ENCODE measurements at regions not wholly inside any gene's neighbourhood (a gene's known extent, or its start where the extent isn't known, plus 50 kb on each side); places are given as distances from the start of the nearest gene placed in this dataset.
"Not testable (repeated sequence)": the region's sequence is repeated elsewhere in the genome, so short reads cannot be mapped to it uniquely, and the experiment has no call there.

DNA sequence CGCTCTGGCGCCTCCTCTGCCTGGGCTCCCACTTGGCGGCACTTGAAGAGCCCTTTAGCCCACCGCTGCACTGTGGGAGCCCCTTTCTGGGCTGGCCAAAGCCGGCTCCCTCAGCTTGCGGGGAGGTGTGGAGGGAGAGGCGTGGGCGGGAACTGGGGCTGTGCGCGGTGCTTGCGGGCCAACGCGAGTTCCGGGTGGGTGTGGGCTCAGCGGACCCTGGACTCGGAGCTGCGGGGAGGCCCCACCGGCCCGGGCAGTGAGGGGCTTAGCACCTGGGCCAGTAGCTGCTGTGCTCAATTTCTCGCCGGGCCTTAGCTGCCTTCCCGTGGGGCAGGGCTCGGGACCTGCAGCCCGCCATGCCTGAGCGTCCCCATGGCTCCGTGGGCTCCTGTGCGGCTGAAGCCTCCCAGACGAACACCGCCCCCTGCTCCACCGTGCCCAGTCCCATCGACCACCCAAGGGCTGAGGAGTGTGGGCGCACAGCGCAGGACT is 216.2 kb downstream of the FGFR2 start:
- not testable (repeated sequence) for H3K4ac ChIP-seq (ENCODE audit: low read depth, low read length); H2BK15ac ChIP-seq (replicated peaks; ENCODE audit: low read depth); H4K8ac ChIP-seq (ENCODE audit: low read depth, low read length); H3K27ac ChIP-seq (ENCODE audit: low read depth, low read length); H3K79me1 ChIP-seq (ENCODE audit: low read length); H3K79me2 ChIP-seq (ENCODE audit: control insufficient read depth, insufficient read depth, low read length); H2BK120ac ChIP-seq (ENCODE audit: low read depth, low read length); DNase-seq; H3K56ac ChIP-seq (ENCODE audit: low read length); H3K36me3 ChIP-seq (ENCODE audit: control insufficient read depth, insufficient read depth, low read length); H2AK5ac ChIP-seq (ENCODE audit: low read length); H4K5ac ChIP-seq (ENCODE audit: low read length); H3K4me1 ChIP-seq (ENCODE audit: control insufficient read depth, low read depth, low read length); H3K9ac ChIP-seq (ENCODE audit: low read length); H3K18ac ChIP-seq (ENCODE audit: low read length); H3K4me3 ChIP-seq (ENCODE audit: low read length); H2BK5ac ChIP-seq (ENCODE audit: low read length); H3K23ac ChIP-seq (ENCODE audit: low read length); H3K27me3 ChIP-seq (ENCODE audit: insufficient read depth, low read length, poor library complexity); H3K4me2 ChIP-seq (ENCODE audit: low read length)
- no CpG with 5 or more reads among the region's 33 CpGs for WGBS (ENCODE audit: extremely low coverage, insufficient coverage, low lambda C conversion rate)

- H4K8ac ChIP-seq (ENCODE audit: low read depth, low read length) = no peak overlapping the region
- no peak overlapping the region for H3K4me2 ChIP-seq (ENCODE audit: low read length)
- no CpG with 5 or more reads among the region's 1 CpG for WGBS (ENCODE audit: extremely low coverage, insufficient coverage, low lambda C conversion rate)
Observed at GRCh38 chr10:121385136-121385535, 213.1 kb downstream of the FGFR2 start.

GRCh38 chr10:121392657-121393056 is 205.6 kb downstream of the FGFR2 start:
- WGBS (ENCODE audit: extremely low coverage, insufficient coverage, low lambda C conversion rate) = no CpG with 5 or more reads among the region's 6 CpGs
- Histone ChIP-seq H3K9ac (ENCODE audit: low read length) (no peak overlapping the region), H3K18ac (ENCODE audit: low read length) (no peak overlapping the region), H3K79me2 (ENCODE audit: control insufficient read depth, insufficient read depth, low read length) (no peaks in the 10 kb centered on the region), H3K4me3 (ENCODE audit: low read length) (no peak overlapping the region), H2AK5ac (ENCODE audit: low read length) (no peak overlapping the region), H3K36me3 (ENCODE audit: control insufficient read depth, insufficient read depth, low read length) (no peaks in the 10 kb centered on the region), H3K27ac (ENCODE audit: low read depth, low read length) (no peak overlapping the region), H3K79me1 (ENCODE audit: low read length) (no peaks in the 10 kb centered on the region), H2BK5ac (ENCODE audit: low read length) (no peak overlapping the region), H3K23ac (ENCODE audit: low read length) (no peak overlapping the region), H3K4me2 (ENCODE audit: low read length) (no peak overlapping the region), H4K5ac (ENCODE audit: low read length) (no peak overlapping the region), H4K8ac (ENCODE audit: low read depth, low read length) (no peak overlapping the region), H3K56ac (ENCODE audit: low read length) (no peak overlapping the region), H3K4ac (ENCODE audit: low read depth, low read length) (no peak overlapping the region), H3K4me1 (ENCODE audit: control insufficient read depth, low read depth, low read length) (no peaks in the 10 kb centered on the region), H3K27me3 (ENCODE audit: insufficient read depth, low read length, poor library complexity) (no peaks in the 10 kb centered on the region), H2BK15ac (replicated peaks; ENCODE audit: low read depth) (no peak overlapping the region), H2BK120ac (ENCODE audit: low read depth, low read length) (no peak overlapping the region)
- DNase-seq = no peak

More at GRCh38 chr10:121385136-121385535, 213.1 kb downstream of the FGFR2 start:
- H3K79me2 ChIP-seq (ENCODE audit: control insufficient read depth, insufficient read depth, low read length) = no peaks in the 10 kb centered on the region
- no peak for DNase-seq
- no peak overlapping the region for H4K5ac ChIP-seq (ENCODE audit: low read length)
- no peak overlapping the region for H3K23ac ChIP-seq (ENCODE audit: low read length)
- H3K4ac ChIP-seq (ENCODE audit: low read depth, low read length) = no peak overlapping the region
- H3K27ac ChIP-seq (ENCODE audit: low read depth, low read length) = no peak overlapping the region
- no peak overlapping the region for H2AK5ac ChIP-seq (ENCODE audit: low read length)
- H2BK15ac ChIP-seq (replicated peaks; ENCODE audit: low read depth) = no peak overlapping the region
- no peaks in the 10 kb centered on the region for H3K27me3 ChIP-seq (ENCODE audit: insufficient read depth, low read length, poor library complexity)
- no peak overlapping the region for H2BK5ac ChIP-seq (ENCODE audit: low read length)
- H3K79me1 ChIP-seq (ENCODE audit: low read length) = no peaks in the 10 kb centered on the region
- no peak overlapping the region for H2BK120ac ChIP-seq (ENCODE audit: low read depth, low read length)
- no peak overlapping the region for H3K4me3 ChIP-seq (ENCODE audit: low read length)
- no peaks in the 10 kb centered on the region for H3K36me3 ChIP-seq (ENCODE audit: control insufficient read depth, insufficient read depth, low read length)
- H3K4me1 ChIP-seq (ENCODE audit: control insufficient read depth, low read depth, low read length) = no peaks in the 10 kb centered on the region
- no peak overlapping the region for H3K9ac ChIP-seq (ENCODE audit: low read length)
- H3K56ac ChIP-seq (ENCODE audit: low read length) = no peak overlapping the region
- no peak overlapping the region for H3K18ac ChIP-seq (ENCODE audit: low read length)

DNA sequence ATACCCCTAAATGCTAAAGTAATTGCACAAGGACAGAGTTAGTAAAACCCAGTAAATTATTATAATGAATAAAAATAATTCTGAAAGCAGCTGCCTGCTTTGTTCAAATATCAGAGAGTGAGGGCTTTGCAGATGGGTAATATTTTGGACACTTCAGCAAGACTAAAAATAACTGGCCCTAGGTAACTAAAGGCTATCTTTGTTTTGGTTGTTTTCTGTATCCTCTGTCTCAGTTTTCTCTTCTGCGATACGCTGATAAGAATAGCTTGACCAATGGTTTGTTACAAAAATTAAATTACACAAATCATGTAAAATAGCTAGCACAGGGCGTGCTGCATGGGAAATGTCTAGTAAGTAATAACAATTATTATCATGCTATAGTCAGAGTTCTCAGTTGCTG is 204.7 kb downstream of the FGFR2 start:
- no peak overlapping the region for H4K5ac ChIP-seq (ENCODE audit: low read length)
- H2BK5ac ChIP-seq (ENCODE audit: low read length) = no peak overlapping the region

GRCh38 chr10:121400507-121400906 is 197.7 kb downstream of the FGFR2 start:
- not testable (repeated sequence) for H3K9ac ChIP-seq (ENCODE audit: low read length)

More for the DNA sequence above, 204.7 kb downstream of the FGFR2 start:
- no peak overlapping the region for H3K23ac ChIP-seq (ENCODE audit: low read length)
- no peak overlapping the region for H2BK120ac ChIP-seq (ENCODE audit: low read depth, low read length)
- no peak overlapping the region for H3K4ac ChIP-seq (ENCODE audit: low read depth, low read length)
- WGBS (ENCODE audit: extremely low coverage, insufficient coverage, low lambda C conversion rate) = no CpG with 5 or more reads among the region's 3 CpGs
- H2AK5ac ChIP-seq (ENCODE audit: low read length) = no peak overlapping the region
- no peak overlapping the region for H3K56ac ChIP-seq (ENCODE audit: low read length)
- DNase-seq = no peak
- H2BK15ac ChIP-seq (replicated peaks; ENCODE audit: low read depth) = no peak overlapping the region
- H3K27me3 ChIP-seq (ENCODE audit: insufficient read depth, low read length, poor library complexity) = no peaks in the 10 kb centered on the region
- no peaks in the 10 kb centered on the region for H3K79me2 ChIP-seq (ENCODE audit: control insufficient read depth, insufficient read depth, low read length)
- H3K18ac ChIP-seq (ENCODE audit: low read length) = no peak overlapping the region
- no peak overlapping the region for H4K8ac ChIP-seq (ENCODE audit: low read depth, low read length)
- H3K79me1 ChIP-seq (ENCODE audit: low read length) = no peaks in the 10 kb centered on the region
- no peak overlapping the region for H3K9ac ChIP-seq (ENCODE audit: low read length)
- H3K4me2 ChIP-seq (ENCODE audit: low read length) = no peak overlapping the region
- no peaks in the 10 kb centered on the region for H3K4me1 ChIP-seq (ENCODE audit: control insufficient read depth, low read depth, low read length)
- H3K4me3 ChIP-seq (ENCODE audit: low read length) = no peak overlapping the region
- no peaks in the 10 kb centered on the region for H3K36me3 ChIP-seq (ENCODE audit: control insufficient read depth, insufficient read depth, low read length)
- H3K27ac ChIP-seq (ENCODE audit: low read depth, low read length) = no peak overlapping the region

GRCh38 chr10:121403527-121403926 is 194.7 kb downstream of the FGFR2 start:
- no CpG with 5 or more reads among the region's 5 CpGs for WGBS (ENCODE audit: extremely low coverage, insufficient coverage, low lambda C conversion rate)
- no peak overlapping the region for H4K8ac ChIP-seq (ENCODE audit: low read depth, low read length)
- no peaks in the 10 kb centered on the region for H3K79me2 ChIP-seq (ENCODE audit: control insufficient read depth, insufficient read depth, low read length)
- H3K23ac ChIP-seq (ENCODE audit: low read length) = no peak overlapping the region
- H2BK5ac ChIP-seq (ENCODE audit: low read length) = no peak overlapping the region
- H2AK5ac ChIP-seq (ENCODE audit: low read length) = no peak overlapping the region
- no peak overlapping the region for H2BK15ac ChIP-seq (replicated peaks; ENCODE audit: low read depth)
- H3K9ac ChIP-seq (ENCODE audit: low read length) = no peak overlapping the region
- no peak overlapping the region for H3K18ac ChIP-seq (ENCODE audit: low read length)
- no peak overlapping the region for H3K4me2 ChIP-seq (ENCODE audit: low read length)
- no peak for DNase-seq
- H3K79me1 ChIP-seq (ENCODE audit: low read length) = no peaks in the 10 kb centered on the region
- H3K56ac ChIP-seq (ENCODE audit: low read length) = no peak overlapping the region
- no peak overlapping the region for H3K4ac ChIP-seq (ENCODE audit: low read depth, low read length)
- H3K36me3 ChIP-seq (ENCODE audit: control insufficient read depth, insufficient read depth, low read length) = no peaks in the 10 kb centered on the region
- no peak overlapping the region for H2BK120ac ChIP-seq (ENCODE audit: low read depth, low read length)
- H3K27me3 ChIP-seq (ENCODE audit: insufficient read depth, low read length, poor library complexity) = no peaks in the 10 kb centered on the region
- H3K4me1 ChIP-seq (ENCODE audit: control insufficient read depth, low read depth, low read length) = no peaks in the 10 kb centered on the region
- no peak overlapping the region for H4K5ac ChIP-seq (ENCODE audit: low read length)
- H3K4me3 ChIP-seq (ENCODE audit: low read length) = no peak overlapping the region
- no peak overlapping the region for H3K27ac ChIP-seq (ENCODE audit: low read depth, low read length)

More at GRCh38 chr10:121400507-121400906, 197.7 kb downstream of the FGFR2 start:
- not testable (repeated sequence) for H3K36me3 ChIP-seq (ENCODE audit: control insufficient read depth, insufficient read depth, low read length); H2BK5ac ChIP-seq (ENCODE audit: low read length); H3K18ac ChIP-seq (ENCODE audit: low read length); DNase-seq; H3K4me1 ChIP-seq (ENCODE audit: control insufficient read depth, low read depth, low read length); H2AK5ac ChIP-seq (ENCODE audit: low read length); H3K27ac ChIP-seq (ENCODE audit: low read depth, low read length); H3K27me3 ChIP-seq (ENCODE audit: insufficient read depth, low read length, poor library complexity); H2BK15ac ChIP-seq (replicated peaks; ENCODE audit: low read depth); H3K23ac ChIP-seq (ENCODE audit: low read length); H3K4me3 ChIP-seq (ENCODE audit: low read length); H3K4ac ChIP-seq (ENCODE audit: low read depth, low read length); H3K79me1 ChIP-seq (ENCODE audit: low read length); H4K5ac ChIP-seq (ENCODE audit: low read length); H4K8ac ChIP-seq (ENCODE audit: low read depth, low read length); H3K56ac ChIP-seq (ENCODE audit: low read length); H3K79me2 ChIP-seq (ENCODE audit: control insufficient read depth, insufficient read depth, low read length); H3K4me2 ChIP-seq (ENCODE audit: low read length); H2BK120ac ChIP-seq (ENCODE audit: low read depth, low read length)
- WGBS (ENCODE audit: extremely low coverage, insufficient coverage, low lambda C conversion rate) = no CpG with 5 or more reads among the region's 4 CpGs
